Ramos (cell line): ENCODE measurements at regions not wholly inside any gene's neighbourhood (a gene's known extent, or its start where the extent isn't known, plus 50 kb on each side); places are given as distances from the start of the nearest gene placed in this dataset.
"Not testable (repeated sequence)": the region's sequence is repeated elsewhere in the genome, so short reads cannot be mapped to it uniquely, and the experiment has no call there.

Experiments used
- in situ Hi-C: fragments of 300-500 bp; cut with MboI; formaldehyde crosslinking; loops from one replicate; pipeline ENCODE4 v1.14.3; 2022; ENCODE audit warnings: low sequenced_read_pairs; ENCODE audit not compliant: unreplicated experiment

GRCh38 chrX:43315622-43316021 is 340.5 kb upstream of the MAOA start:
- in situ Hi-C loops, result no loop called here

DNA sequence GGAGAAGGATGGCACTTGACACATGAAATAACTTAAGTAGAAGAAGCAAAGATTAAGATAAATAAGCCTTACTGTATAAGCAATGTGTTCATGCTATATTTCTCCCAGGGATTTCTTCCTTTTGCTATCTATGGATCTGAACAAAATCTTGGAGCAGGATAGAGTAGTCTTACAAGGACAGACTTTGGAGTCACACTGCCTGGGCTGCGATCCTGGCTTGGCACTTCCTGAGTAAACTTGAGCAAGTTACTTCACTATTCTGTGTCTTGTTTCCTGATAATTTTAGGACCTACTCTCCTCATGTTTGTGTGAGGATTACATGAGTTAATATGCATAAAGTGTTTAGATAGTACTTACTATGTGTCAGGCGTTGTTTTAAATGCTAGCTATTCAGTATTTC is 340.0 kb upstream of the MAOA start:
- in situ Hi-C loops, result no loop called here

DNA sequence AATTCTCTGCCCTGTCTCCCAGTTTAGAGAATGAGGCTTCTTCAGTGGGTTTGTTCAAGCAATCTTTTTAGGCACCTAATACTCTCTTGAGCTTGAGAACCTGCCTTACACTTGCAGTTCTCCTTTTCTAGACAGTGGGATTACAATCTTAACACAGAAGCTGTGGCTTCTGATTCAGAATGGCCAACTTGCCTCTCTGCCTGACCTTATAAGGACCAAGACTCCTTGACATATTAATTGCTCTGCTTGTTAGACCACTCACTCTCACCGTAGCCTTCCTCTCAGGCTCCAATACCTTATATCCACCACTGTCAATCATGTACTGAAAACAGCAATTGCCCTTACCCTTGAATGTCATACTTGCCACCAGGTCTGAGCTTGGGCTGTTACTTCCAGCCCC is 338.7 kb upstream of the MAOA start:
- in situ Hi-C loops, result no loop called here

DNA sequence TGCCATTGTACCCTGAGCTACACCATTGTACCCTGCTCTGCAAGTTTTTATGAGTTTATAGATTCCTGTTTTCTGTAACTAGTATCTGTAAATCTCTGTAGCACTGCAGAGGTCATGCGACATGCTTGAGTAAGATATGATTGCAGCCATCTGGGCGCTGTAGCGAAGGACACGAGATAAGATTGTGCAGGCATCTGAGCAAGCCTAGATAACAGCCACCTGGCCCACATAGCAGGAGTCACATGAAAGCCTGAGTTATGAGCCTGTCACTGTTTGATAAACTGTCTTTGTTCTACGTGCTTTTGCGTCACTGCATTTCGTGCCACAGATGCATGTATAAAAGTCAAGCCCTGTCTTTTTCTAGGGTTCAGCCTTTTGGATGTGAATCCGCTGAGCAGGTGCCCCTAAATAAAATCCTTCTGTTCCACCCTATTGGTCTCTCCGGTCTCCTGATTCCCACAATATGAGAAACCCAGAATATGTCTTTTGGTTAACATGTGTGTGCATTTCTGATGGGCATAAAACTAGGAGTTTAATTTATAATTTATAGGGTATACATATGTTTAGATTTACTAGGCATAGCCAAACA is 327.6 kb upstream of the MAOA start:
- in situ Hi-C loops, result no loop called here

- in situ Hi-C loops, result no loop called here
These were observed 322.6 kb upstream of the MAOA start for GRCh38 chrX:43333543-43333942.

DNA sequence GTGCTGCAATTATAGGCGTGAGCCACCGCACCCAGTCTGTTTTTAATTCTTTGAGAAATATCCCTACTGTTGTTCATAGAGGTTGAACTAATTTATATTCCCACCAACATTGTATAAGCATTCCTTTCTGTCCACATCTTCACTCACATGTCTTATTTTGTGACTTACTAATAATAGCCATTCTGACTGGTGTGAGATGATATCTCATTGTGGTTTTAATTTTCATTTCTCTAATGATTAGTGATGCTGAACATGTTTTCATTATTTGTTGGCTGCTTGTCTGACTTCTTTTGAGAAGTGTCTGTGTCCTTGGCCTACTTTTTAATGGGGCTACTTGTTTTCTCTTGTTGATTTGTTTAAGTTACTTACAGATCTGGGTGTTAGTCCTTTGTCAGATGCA is 310.9 kb upstream of the MAOA start:
- in situ Hi-C loops, result no loop called here

- in situ Hi-C loops, result no loop called here
These were observed 306.7 kb upstream of the MAOA start for GRCh38 chrX:43349363-43349762.

- in situ Hi-C loops, result no loop called here
These were observed 305.2 kb upstream of the MAOA start for GRCh38 chrX:43350935-43351334.

GRCh38 chrX:43357741-43358140 is 298.4 kb upstream of the MAOA start:
- in situ Hi-C loops, result no loop called here

- in situ Hi-C loops, result no loop called here
These were observed 283.1 kb upstream of the MAOA start for GRCh38 chrX:43373032-43373431.

DNA sequence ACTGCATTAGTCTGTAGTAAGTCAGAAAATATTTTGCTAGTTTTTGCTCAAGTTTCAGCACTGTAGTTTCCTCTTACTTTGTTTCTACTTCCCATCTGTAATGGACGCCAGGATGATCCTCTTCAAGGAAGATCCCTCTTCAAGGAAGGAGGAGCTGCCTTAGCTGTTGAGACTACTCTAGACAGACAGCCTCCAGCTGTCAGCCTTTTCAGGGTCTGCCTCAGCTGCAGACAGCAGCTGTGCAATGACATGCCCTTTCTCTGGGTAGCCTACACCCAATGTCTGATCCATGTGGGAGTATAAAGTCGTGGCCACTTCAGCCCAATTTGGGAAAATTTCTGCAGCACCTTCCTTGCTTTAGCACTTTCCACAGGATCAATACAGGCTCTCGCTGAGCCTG is 281.0 kb upstream of the MAOA start:
- in situ Hi-C loops, result no loop called here

- in situ Hi-C loops, result no loop called here
These were observed 275.4 kb upstream of the MAOA start for GRCh38 chrX:43380704-43381103.

DNA sequence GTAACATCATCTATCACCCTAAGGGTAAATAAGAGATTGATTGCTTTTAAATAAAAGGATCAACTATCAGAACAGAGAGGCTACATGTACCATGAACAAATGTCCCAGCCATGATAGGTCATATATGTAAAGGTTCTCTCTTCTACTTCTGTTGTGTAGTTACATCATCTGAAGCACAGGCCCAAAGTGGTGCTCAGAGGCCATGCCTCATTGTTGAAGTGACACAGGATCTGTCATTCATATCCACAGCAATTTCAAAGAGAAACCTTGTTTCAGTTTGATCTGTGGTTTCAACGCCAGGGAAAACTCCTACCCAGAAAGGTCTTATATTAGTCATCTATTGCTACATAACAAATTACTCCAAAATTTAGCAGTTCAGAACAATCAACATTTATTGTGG is 269.2 kb upstream of the MAOA start:
- in situ Hi-C loops, result no loop called here

DNA sequence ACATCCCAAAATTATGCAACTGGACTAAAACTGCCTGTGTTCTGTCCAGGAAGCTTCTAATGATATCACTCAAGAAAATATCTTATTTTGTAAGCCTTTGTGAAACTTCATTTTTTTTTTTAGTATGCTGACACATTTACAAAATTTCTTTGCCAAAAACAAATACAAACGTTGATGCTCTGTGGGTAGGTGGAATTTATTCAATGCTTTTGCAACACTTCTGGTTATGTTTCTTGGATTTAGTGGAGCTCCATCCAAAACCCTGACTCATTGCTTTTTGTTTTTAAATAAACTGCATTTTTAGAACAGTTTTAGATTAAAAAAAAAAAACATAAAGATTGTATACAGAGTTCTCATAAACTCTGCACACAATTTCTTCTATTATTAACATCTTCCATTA is 250.9 kb upstream of the MAOA start:
- in situ Hi-C loops, result no loop called here

- in situ Hi-C loops, result no loop called here
These were observed 232.2 kb upstream of the MAOA start for GRCh38 chrX:43423876-43424275.

GRCh38 chrX:43436517-43436916 is 219.6 kb upstream of the MAOA start:
- in situ Hi-C loops, result no loop called here

- in situ Hi-C loops, result no loop called here
These were observed 209.3 kb upstream of the MAOA start for GRCh38 chrX:43446752-43447151.

- in situ Hi-C loops, result no loop called here
These were observed 207.4 kb upstream of the MAOA start for GRCh38 chrX:43448688-43449087.

GRCh38 chrX:43450355-43450754 is 205.7 kb upstream of the MAOA start:
- in situ Hi-C loops, result no loop called here

GRCh38 chrX:43451976-43452686 is 204.0 kb upstream of the MAOA start:
- in situ Hi-C loops, result not testable (repeated sequence)

DNA sequence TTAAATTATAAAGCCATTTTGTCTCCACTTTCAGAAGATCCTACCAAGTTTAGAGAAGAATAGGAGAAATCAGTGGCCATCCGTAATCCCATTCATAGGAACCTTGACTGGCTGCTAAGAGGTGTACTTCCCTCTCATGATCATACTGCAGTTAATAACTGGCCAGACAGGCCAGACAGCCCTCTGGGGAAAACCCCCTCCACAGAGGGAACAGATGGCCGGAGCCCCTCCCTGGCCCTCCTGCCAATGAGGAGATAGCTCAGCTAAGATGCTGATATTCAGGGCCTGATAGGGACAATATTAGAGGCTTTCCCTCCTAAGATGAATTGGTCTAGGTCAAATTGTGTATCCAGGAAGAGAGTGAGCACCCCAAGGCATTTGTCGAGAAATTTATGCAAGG is 200.0 kb upstream of the MAOA start:
- in situ Hi-C loops, result no loop called here

GRCh38 chrX:43456906-43457305 is 199.2 kb upstream of the MAOA start:
- in situ Hi-C loops, result no loop called here
